PC-9 (cell line): ENCODE measurements at regions not wholly inside any gene's neighbourhood (a gene's known extent, or its start where the extent isn't known, plus 50 kb on each side); places are given as distances from the start of the nearest gene placed in this dataset.

Experiments used
- BruUV-seq: library from RNA; stranded (reverse); fragments of 400-500 nt; replicated peaks from 2 replicates; lab custom pipeline; 2021; lab: Mats Ljungman, UMichigan
- CTCF ChIA-PET: fragments of 300-600 bp; sonication (Branson Sonifier 250); formaldehyde crosslinking; loops from one replicate; lab custom pipeline; 2022; ENCODE audit warnings: antibody characterized with exemption; lab: Charles Lee
- POLR2A ChIA-PET: fragments of 300-600 bp; sonication (Branson Sonifier 250); formaldehyde crosslinking; loops from one replicate; lab custom pipeline; 2022; ENCODE audit warnings: antibody characterized with exemption; ENCODE audit not compliant: unreplicated experiment; lab: Charles Lee
- DNase-seq, 2 experiments: peaks; one replicate each; pipeline versions ENCODE4 v3.0.0 to v3.0.0-alpha.2; 2015 to 2022; ENCODE audit warnings: mixed read lengths in 1 of 2
- H2AFZ ChIP-seq: fragments of 200-600 bp; sonication (generic); 2 replicates; pipeline ENCODE4 v1.8.1; 2017; ENCODE audit warnings: antibody characterized with exemption
- H3F3A ChIP-seq: fragments of 200-600 bp; sonication (generic); 2 replicates; pipeline ENCODE4 v1.8.1; 2017; ENCODE audit warnings: antibody characterized with exemption, mild to moderate bottlenecking, low read depth; ENCODE audit not compliant: insufficient read depth
- H3K27ac ChIP-seq: fragments of 200-600 bp; sonication (generic); 2 replicates; pipeline ENCODE4 v1.6.1; 2016; ENCODE audit warnings: mixed run types
- H3K27me3 ChIP-seq: fragments of 200-600 bp; sonication (generic); 2 replicates; pipeline ENCODE4 v1.6.1; 2016; ENCODE audit warnings: low read depth, mixed run types; ENCODE audit not compliant: insufficient read depth
- H3K36me3 ChIP-seq: fragments of 200-600 bp; sonication (generic); 2 replicates; pipeline ENCODE4 v1.6.1; 2016; ENCODE audit warnings: low read depth, mixed run types
- H3K4me1 ChIP-seq: fragments of 200-600 bp; sonication (generic); replicated peaks from 2 replicates; pipeline ENCODE4 v1.6.1; 2016; ENCODE audit warnings: mixed run types; ENCODE audit not compliant: insufficient read depth
- H3K4me2 ChIP-seq: fragments of 200-600 bp; sonication (generic); 2 replicates; pipeline ENCODE4 v1.6.1; 2017; ENCODE audit warnings: mixed run types
- H3K4me3 ChIP-seq: fragments of 200-600 bp; sonication (generic); 2 replicates; pipeline ENCODE4 v1.6.1; 2016; ENCODE audit warnings: mixed run types
- H3K79me2 ChIP-seq: fragments of 200-600 bp; sonication (generic); 2 replicates; pipeline ENCODE4 v1.6.1; 2017; ENCODE audit warnings: low read depth, mixed run types
- H3K9me2 ChIP-seq: fragments of 200-600 bp; sonication (generic); 2 replicates; pipeline ENCODE4 v1.8.1; 2017; ENCODE audit warnings: mild to moderate bottlenecking; ENCODE audit not compliant: insufficient read depth
- H3K9me3 ChIP-seq: fragments of 200-600 bp; sonication (generic); 2 replicates; pipeline ENCODE4 v1.8.1; 2016; ENCODE audit warnings: low read depth; ENCODE audit not compliant: insufficient read depth
- H4K20me1 ChIP-seq: fragments of 200-600 bp; sonication (generic); 2 replicates; pipeline ENCODE4 v1.8.1; 2017; ENCODE audit not compliant: insufficient read depth
- EZH2 ChIP-seq: fragments of 200-600 bp; sonication (generic); IDR thresholded peaks from 2 replicates; pipeline ENCODE4 v1.8.0; 2017; ENCODE audit warnings: antibody characterized with exemption, low read depth
- intact Hi-C: fragments of 100-400 bp; cut with micrococcal nuclease; formaldehyde crosslinking; loops from one replicate; pipeline ENCODE4 v1.10.0; 2022; ENCODE audit not compliant: unreplicated experiment
- TF ChIP-seq, protein P1 (sequence below): fragments of 200-600 bp; sonication (generic); conservative IDR thresholded peaks from 2 replicates; pipeline ENCODE4 v1.6.1; 2017; ENCODE audit warnings: mixed run types, antibody characterized with exemption, mild to moderate bottlenecking, moderate library complexity

DNA sequence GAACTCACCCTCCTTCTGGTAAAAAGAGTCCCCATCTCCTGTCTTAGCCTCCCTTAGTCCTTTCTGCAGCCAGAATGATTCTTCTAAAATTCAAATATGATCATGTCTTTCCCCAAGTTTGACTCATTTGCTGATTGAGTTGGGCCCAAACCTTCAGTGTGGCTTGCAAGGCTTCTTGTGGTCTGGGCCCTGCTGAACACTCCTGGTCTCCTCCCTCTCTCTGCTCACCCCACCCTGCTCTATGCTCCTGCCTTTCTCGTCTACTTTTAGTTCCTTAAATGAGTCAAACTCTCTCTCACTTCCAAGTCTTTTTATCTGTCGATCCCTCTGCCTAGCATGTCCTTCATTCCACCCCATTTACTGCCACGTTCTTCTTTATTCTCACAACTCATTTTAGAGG lies 72.6 kb downstream of the CCR1 start:
- no peaks in the 10 kb centered on the region for H4K20me1 ChIP-seq
- no peaks in the 10 kb centered on the region for H3K79me2 ChIP-seq
- POLR2A ChIA-PET, result no interaction called here
- no peaks in the 10 kb centered on the region for H3F3A ChIP-seq
- CTCF ChIA-PET, result no interaction called here
- H3K4me1 ChIP-seq, result no peaks in the 10 kb centered on the region
- no peak overlapping the region for H3K4me3 ChIP-seq
- H3K4me2 ChIP-seq, result no peak overlapping the region
- intact Hi-C loops, result no loop called here
- no peaks in the 10 kb centered on the region for H3K9me2 ChIP-seq
- no peak overlapping the region for H2AFZ ChIP-seq
- TF ChIP-seq, protein P1, sequence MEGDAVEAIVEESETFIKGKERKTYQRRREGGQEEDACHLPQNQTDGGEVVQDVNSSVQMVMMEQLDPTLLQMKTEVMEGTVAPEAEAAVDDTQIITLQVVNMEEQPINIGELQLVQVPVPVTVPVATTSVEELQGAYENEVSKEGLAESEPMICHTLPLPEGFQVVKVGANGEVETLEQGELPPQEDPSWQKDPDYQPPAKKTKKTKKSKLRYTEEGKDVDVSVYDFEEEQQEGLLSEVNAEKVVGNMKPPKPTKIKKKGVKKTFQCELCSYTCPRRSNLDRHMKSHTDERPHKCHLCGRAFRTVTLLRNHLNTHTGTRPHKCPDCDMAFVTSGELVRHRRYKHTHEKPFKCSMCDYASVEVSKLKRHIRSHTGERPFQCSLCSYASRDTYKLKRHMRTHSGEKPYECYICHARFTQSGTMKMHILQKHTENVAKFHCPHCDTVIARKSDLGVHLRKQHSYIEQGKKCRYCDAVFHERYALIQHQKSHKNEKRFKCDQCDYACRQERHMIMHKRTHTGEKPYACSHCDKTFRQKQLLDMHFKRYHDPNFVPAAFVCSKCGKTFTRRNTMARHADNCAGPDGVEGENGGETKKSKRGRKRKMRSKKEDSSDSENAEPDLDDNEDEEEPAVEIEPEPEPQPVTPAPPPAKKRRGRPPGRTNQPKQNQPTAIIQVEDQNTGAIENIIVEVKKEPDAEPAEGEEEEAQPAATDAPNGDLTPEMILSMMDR, result no peak
- TF ChIP-seq EZH2, result no peak
- no peaks in the 10 kb centered on the region for H3K36me3 ChIP-seq
- no TSS peak for BruUV-seq
- no peaks in the 10 kb centered on the region for H3K27me3 ChIP-seq
- no peaks in the 10 kb centered on the region for H3K9me3 ChIP-seq
- H3K27ac ChIP-seq, result no peak overlapping the region
- DNase-seq, result no peak

DNA sequence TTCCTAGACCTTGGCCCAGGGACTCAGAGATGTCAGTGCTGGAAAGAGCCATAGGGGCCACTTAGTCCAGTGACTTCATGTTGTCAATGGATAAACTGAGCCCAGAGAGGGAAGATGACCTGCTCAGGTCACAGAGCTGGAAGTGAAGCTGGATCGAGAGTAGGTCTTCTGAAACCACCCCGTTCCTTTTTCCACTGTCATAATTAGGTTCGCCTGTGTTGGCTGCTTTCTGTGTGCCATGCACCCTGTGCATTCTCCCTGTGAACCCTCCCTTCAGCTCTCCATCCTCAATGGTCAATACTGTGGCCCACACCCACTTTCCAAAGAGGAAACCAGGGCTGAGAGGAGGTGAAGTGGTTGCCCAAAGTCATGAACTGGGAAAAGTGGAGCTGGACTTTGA lies 74.8 kb downstream of the CCR1 start:
- H4K20me1 ChIP-seq, result no peaks in the 10 kb centered on the region
- DNase-seq, result no peak
- no peaks in the 10 kb centered on the region for H3K79me2 ChIP-seq
- H3F3A ChIP-seq, result no peaks in the 10 kb centered on the region; the same call in 1 of the 2 replicates
- H3K4me3 ChIP-seq, result no peak overlapping the region
- ChIA-PET CTCF (no interaction called here), POLR2A (no interaction called here)
- H3K9me3 ChIP-seq, result no peaks in the 10 kb centered on the region
- intact Hi-C loops, result no loop called here
- H3K27ac ChIP-seq, result no peak overlapping the region
- no peaks in the 10 kb centered on the region for H3K36me3 ChIP-seq
- no peaks in the 10 kb centered on the region for H3K27me3 ChIP-seq
- no peaks in the 10 kb centered on the region for H3K9me2 ChIP-seq
- H3K4me1 ChIP-seq, result peaks cover 4% of the 10 kb centered on the region
- BruUV-seq, result no TSS peak
- TF ChIP-seq, protein P1, result no peak
- no peak for TF ChIP-seq EZH2
- no peak overlapping the region for H2AFZ ChIP-seq
- H3K4me2 ChIP-seq, result no peak overlapping the region

DNA sequence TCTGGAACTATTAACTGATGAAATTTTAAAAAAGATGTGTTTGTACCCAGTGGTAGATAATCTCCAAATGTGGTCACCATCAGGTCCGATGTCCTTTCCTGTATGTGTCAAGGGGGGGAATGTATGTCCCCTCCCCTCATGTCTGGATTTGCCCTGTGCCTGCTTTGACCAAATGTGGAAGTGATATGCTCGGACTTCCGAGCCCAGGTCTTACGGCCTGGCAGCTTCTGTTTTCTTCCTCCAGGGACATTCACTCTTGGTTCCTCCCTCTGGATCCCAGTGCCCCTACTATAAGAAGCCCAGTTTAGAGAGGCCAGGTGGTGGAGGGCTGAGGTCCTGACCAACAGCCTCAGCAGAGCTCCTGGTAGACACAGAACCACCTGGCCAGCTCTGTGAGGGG lies 75.5 kb downstream of the CCR1 start:
- H3K36me3 ChIP-seq, result no peaks in the 10 kb centered on the region
- no peaks in the 10 kb centered on the region for H3K79me2 ChIP-seq
- CTCF ChIA-PET, result no interaction called here
- no TSS peak for BruUV-seq
- POLR2A ChIA-PET, result no interaction called here
- DNase-seq, result no peak
- H3K9me2 ChIP-seq, result no peaks in the 10 kb centered on the region
- peaks cover 3% of the 10 kb centered on the region; the same call in 1 of the 2 replicates for H3F3A ChIP-seq
- intact Hi-C loops, result no loop called here
- H3K4me2 ChIP-seq, result no peak overlapping the region
- H3K4me1 ChIP-seq, result peaks cover 12% of the 10 kb centered on the region
- H3K9me3 ChIP-seq, result no peaks in the 10 kb centered on the region
- no peak overlapping the region for H3K4me3 ChIP-seq
- no peak overlapping the region for H2AFZ ChIP-seq
- no peak for TF ChIP-seq EZH2
- TF ChIP-seq, protein P1, result no peak
- H4K20me1 ChIP-seq, result no peaks in the 10 kb centered on the region
- no peak overlapping the region for H3K27ac ChIP-seq
- H3K27me3 ChIP-seq, result no peaks in the 10 kb centered on the region
